Activated CD4-positive, alpha-beta T cell treated with anti-CD3 and anti-CD28 coated beads for 4 hours (primary cell): ENCODE measurements at regions not wholly inside any gene's neighbourhood (a gene's known extent, or its start where the extent isn't known, plus 50 kb on each side); places are given as distances from the start of the nearest gene placed in this dataset.
"Not testable (repeated sequence)": the region's sequence is repeated elsewhere in the genome, so short reads cannot be mapped to it uniquely, and the experiment has no call there.

Experiments
- DNase-seq, 2 donors: peaks; one replicate each; pipeline ENCODE4 v3.0.0-alpha.2; 2020

- DNase-seq: not testable (repeated sequence)
Observed at GRCh38 chr15:22201993-22202659, 121.8 kb downstream of the OR4M2 start.

- DNase-seq: not testable (repeated sequence)
Observed at GRCh38 chr15:22203208-22203607, 122.9 kb downstream of the OR4M2 start.

- not testable (repeated sequence) for DNase-seq
Observed at GRCh38 chr15:22209086-22209485, 128.8 kb downstream of the OR4M2 start.

GRCh38 chr15:22222596-22222995 is 142.3 kb downstream of the OR4M2 start:
- DNase-seq: not testable (repeated sequence)

- no peak for DNase-seq
Observed at GRCh38 chr15:22224241-22224671, 143.9 kb downstream of the OR4M2 start.

GRCh38 chr15:22224961-22225360 is 144.6 kb downstream of the OR4M2 start:
- not testable (repeated sequence) for DNase-seq

GRCh38 chr15:22226034-22226790 is 145.9 kb downstream of the OR4M2 start:
- no peak for DNase-seq

- no peak for DNase-seq
Observed at GRCh38 chr15:22227411-22228100, 147.2 kb downstream of the OR4M2 start.

- no peak for DNase-seq
Observed at GRCh38 chr15:22228101-22228762, 147.9 kb downstream of the OR4M2 start.

- no peak for DNase-seq
Observed at GRCh38 chr15:22229990-22230819, 149.9 kb downstream of the OR4M2 start.

GRCh38 chr15:22231603-22232002 is 151.3 kb downstream of the OR4M2 start:
- no peak for DNase-seq

- DNase-seq: no peak
Observed at GRCh38 chr15:22232675-22233074, 152.3 kb downstream of the OR4M2 start.

- not testable (repeated sequence) for DNase-seq
Observed at GRCh38 chr15:22235261-22235930, 155.1 kb downstream of the OR4M2 start.

GRCh38 chr15:22236469-22236868 is 156.1 kb downstream of the OR4M2 start:
- no peak for DNase-seq

- DNase-seq: no peak
Observed at GRCh38 chr15:22237891-22238275, 157.6 kb downstream of the OR4M2 start.

GRCh38 chr15:22238276-22238958 is 158.1 kb downstream of the OR4M2 start:
- DNase-seq: not testable (repeated sequence)

GRCh38 chr15:22238959-22239805 is 158.9 kb downstream of the OR4M2 start:
- DNase-seq: not testable (repeated sequence)

GRCh38 chr15:22239806-22240180 is 159.5 kb downstream of the OR4M2 start:
- no peak for DNase-seq

GRCh38 chr15:22240403-22240802 is 160.1 kb downstream of the OR4M2 start:
- no peak for DNase-seq

GRCh38 chr15:22240986-22241385 is 160.7 kb downstream of the OR4M2 start:
- no peak for DNase-seq
